GM12874 (cell line): ENCODE measurements at regions not wholly inside any gene's neighbourhood (a gene's known extent, or its start where the extent isn't known, plus 50 kb on each side); places are given as distances from the start of the nearest gene placed in this dataset.

Experiments used
- TF ChIP-seq, protein P1 (sequence below): IDR thresholded peaks from 2 replicates; pipeline ENCODE4 v1.5.1; 2011; ENCODE audit warnings: low read depth, mild to moderate bottlenecking, control low read depth, low read length, moderate library complexity; ENCODE audit not compliant: insufficient read depth

- TF ChIP-seq, protein P1, sequence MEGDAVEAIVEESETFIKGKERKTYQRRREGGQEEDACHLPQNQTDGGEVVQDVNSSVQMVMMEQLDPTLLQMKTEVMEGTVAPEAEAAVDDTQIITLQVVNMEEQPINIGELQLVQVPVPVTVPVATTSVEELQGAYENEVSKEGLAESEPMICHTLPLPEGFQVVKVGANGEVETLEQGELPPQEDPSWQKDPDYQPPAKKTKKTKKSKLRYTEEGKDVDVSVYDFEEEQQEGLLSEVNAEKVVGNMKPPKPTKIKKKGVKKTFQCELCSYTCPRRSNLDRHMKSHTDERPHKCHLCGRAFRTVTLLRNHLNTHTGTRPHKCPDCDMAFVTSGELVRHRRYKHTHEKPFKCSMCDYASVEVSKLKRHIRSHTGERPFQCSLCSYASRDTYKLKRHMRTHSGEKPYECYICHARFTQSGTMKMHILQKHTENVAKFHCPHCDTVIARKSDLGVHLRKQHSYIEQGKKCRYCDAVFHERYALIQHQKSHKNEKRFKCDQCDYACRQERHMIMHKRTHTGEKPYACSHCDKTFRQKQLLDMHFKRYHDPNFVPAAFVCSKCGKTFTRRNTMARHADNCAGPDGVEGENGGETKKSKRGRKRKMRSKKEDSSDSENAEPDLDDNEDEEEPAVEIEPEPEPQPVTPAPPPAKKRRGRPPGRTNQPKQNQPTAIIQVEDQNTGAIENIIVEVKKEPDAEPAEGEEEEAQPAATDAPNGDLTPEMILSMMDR: no peak
Measured at GRCh38 chr17:54505404-54505803, 395.2 kb upstream of the TOM1L1 start.

GRCh38 chr17:54518706-54519105 lies 381.9 kb upstream of the TOM1L1 start:
- TF ChIP-seq, protein P1: no peak

DNA sequence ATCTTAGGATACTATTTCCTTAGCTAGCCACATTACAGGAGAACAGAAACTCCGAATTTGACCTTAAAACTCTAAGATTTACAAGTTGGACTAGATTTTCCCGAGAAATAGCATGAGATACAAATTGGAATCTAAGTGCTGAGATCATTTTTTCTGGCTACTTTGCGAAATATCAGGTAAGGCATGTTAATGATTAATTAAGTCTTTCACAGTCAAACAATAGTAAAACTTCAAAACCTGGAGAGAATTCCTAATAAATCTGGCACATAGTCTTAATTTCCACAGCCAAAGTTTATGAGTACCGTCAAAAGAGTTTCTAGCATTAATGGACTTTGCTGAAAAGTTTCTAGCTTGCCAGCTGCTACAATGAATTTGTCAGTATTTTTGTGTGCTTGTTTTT lies 379.5 kb upstream of the TOM1L1 start:
- TF ChIP-seq, protein P1: no peak

- TF ChIP-seq, protein P1: no peak
Measured at GRCh38 chr17:54524501-54524900, 376.2 kb upstream of the TOM1L1 start.

- TF ChIP-seq, protein P1: no peak
Measured at GRCh38 chr17:54527941-54528340, 372.7 kb upstream of the TOM1L1 start.

GRCh38 chr17:54530398-54530797 lies 370.3 kb upstream of the TOM1L1 start:
- TF ChIP-seq, protein P1: no peak

- TF ChIP-seq, protein P1: no peak
Measured at GRCh38 chr17:54536306-54536705, 364.3 kb upstream of the TOM1L1 start.

DNA sequence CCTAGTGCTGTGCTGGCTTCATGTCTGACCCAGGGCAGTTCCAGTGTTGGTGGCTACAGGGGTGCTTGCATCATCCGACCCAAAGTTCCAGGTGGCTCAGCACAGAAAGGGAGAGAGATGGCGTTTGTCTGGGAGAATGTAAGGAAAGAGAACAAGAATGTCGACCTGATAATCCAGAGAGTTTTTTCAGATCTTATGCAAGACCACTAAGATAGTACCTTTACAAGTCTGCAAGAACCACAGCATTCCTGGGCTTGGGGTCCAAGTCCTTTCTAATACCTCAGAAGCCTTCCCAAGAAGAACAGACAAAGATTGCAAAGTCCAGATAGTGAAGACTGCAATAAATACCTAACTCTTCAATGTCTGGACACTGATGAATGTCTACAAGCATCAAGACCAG lies 363.0 kb upstream of the TOM1L1 start:
- TF ChIP-seq, protein P1: no peak
